DMS79 (cell line): ENCODE measurements at regions not wholly inside any gene's neighbourhood (a gene's known extent, or its start where the extent isn't known, plus 50 kb on each side); places are given as distances from the start of the nearest gene placed in this dataset.

Source experiments
- DNase-seq: peaks from one replicate; lab custom pipeline; 2025; lab: John Stamatoyannopoulos, UW

DNA sequence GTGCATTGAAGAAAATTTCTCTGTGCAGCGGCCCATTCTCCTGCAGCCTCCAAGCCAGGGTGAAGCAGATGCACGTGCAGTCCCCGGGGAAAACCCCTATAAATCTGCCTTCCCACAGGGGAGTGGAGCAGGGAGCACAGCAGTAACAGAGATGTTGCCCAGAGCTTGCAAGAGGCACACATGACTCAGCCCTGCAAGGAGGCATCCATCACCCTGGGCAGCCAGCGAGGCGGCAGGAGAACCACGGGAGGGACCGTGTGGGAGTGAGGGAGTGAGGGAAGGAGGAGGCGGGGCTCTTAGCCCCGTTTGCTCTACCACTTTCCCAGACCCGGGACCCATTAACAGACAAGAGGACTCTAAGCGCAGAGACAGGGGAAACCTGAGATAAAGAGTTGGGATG is 96.2 kb upstream of the ARAP3 start:
- DNase-seq: no peak

DNA sequence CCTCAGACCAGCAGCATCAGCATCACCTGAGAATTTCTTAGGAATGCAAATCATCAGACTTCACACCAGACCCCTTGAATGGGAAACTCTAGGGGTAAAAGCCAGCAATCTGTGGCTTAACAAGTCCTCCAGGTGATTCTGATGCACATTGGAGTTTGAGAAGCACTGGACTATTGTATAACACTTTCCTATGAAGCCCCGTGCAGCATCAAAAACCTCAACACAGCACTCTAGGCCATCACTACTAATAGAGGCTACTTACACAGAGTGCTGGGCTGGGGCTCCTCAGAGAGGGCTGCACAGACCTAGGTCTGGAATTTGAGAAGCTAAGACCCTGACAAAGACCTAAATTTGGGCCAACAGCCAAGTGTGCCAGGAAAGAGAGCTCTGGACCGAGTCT is 95.7 kb upstream of the ARAP3 start:
- no peak for DNase-seq

DNA sequence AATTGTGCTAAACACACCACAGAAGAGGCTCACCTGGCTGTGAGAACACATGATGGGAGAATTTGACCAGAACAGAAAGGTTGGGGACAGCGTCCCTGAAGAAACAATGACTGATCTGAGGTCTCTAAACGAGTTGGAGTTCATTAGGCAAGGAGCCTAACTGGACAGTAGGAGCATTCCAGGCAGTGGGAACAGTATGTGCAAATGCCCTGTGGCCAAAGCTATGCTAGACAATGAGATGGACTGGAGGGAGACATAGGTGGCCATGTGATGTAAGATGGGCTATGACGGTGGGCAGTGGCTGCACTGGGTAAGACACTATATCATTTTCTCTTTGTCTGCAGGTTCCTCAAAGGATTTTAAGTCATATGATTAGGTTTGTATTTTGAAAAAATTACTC is 95.1 kb upstream of the ARAP3 start:
- no peak for DNase-seq

DNA sequence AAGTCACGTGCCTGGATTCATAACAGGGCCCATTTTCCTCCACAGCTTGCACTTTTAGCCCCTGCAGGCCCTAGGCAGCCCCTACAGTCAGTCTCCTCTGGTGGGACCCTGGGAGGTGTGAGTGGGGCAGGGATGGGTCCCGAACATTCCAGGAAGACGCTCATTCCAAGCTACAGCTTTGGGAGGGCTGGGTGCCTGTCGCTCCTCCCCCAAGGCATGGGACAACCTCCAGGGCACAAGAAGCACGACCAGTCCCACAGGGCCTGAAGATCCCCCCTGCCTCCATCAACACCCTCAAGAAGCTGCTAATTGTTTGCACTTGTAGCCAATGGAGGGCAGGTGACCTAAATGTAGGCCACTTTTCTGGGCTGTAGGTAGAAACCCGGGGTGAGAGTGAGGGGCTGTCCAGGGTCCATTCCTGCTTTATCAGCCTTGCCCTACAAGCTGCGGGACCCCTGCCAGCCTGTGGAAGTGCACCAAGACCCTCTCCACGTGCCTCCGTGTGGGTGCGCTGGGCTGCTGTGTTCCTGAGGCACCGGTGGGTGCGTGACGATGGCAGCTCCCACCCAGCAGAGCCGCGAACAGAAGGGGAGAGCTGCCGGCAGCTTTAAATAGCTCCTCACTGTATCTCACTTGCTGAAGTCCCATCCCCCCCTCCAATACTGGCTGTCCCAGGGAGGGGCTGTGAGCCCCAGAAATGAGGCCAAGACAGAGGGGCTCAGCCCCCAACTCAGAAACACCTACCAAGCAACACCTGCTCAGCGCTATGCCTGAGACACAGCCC is 91.9 kb upstream of the ARAP3 start:
- no peak for DNase-seq

DNA sequence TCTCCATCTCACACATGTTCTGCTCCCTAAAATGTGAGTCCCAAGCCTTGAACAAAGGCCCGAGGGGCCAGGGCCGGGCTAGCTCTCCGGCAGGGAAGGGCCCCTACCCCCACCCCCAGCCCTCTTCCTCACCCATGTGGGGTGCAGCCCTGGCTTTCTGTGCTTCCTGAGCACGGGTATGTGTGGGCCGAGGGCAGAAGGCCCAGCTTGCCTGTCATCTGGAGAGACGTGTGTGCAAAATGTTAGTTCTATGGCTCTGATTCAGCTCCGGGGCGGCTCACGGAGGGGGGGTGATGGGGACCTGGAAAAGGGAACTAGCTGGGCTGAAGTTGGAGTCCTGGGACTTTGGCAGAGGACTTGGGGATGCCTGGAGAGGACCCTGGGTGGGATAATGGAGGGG is 90.3 kb upstream of the ARAP3 start:
- no peak for DNase-seq

DNA sequence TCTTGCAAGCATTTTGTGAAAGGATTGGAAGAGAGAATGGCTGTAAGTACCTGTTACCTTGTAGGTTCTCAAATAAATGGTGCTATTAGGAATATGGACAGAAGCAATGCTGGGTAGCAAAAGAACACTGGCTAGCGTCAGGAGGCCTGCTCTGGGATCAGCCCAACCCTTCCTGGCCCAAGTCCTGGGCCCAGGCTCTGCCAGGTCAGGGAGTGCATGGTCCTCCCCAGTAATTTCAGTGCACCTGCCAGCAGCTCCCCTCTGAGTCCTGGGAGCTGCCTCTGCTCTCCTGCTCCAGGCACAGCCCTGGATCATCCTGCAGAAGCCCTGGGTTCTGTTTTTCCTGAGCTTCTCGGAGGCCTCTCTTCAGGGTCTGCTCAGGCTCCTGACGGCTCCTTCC is 89.5 kb upstream of the ARAP3 start:
- no peak for DNase-seq

DNA sequence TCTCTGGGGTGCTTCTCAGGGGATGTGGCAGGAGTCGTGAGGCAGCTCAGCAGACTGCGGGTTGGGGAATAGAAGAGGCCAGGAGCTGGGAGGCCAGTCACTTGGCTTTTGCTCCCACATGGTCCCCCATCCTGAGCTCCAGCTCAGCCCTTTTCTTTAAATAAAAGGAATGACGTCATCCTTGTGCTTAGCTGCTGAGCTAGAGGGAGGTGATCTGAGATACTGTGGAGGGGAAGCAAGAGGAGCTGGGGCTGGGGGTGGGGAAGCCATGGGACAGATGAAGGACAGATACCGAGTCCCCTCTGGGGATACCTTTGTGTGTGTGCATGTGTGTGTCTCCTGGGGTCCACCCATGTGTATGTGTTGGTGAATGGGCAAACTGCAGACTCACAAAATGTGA is 89.0 kb upstream of the ARAP3 start:
- no peak for DNase-seq

DNA sequence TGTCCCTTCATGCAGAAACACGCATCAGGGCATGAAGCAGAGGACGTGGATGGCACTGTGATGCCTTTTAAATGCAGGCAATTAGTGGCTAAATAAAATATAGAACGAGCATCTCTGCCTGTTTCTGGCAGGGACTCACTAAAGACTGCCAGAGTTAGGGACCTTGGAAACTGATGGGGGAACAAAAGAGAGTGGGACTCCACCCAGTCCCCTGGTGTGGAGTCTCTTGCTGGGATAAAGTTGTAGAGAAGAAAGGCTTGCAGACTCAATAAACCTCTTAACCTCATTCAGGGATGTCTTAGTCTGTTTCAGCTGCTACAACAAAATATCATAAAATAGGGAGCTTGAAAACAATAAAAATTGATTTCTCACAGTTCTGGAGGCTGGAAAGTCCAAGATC is 87.6 kb upstream of the ARAP3 start:
- no peak for DNase-seq

DNA sequence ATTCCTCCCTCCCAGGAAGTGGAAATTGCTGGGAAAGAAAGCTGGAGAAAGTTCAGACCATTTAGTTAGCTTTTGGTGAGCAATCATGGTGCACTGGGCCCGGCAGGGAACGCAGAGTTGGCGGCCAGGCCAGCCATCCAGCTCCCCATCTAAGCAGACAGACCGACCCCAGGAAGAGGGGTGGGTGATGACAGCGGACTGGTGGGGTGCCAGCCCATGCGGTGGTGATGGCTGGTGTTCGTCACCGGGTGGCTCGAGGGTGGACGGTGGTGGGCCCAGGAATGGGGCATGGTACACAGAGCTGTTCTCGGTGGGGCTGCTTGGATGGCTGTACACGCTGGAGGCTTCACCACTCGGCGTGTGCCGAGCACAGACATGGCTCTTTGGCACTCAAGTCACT is 85.6 kb upstream of the ARAP3 start:
- no peak for DNase-seq

DNA sequence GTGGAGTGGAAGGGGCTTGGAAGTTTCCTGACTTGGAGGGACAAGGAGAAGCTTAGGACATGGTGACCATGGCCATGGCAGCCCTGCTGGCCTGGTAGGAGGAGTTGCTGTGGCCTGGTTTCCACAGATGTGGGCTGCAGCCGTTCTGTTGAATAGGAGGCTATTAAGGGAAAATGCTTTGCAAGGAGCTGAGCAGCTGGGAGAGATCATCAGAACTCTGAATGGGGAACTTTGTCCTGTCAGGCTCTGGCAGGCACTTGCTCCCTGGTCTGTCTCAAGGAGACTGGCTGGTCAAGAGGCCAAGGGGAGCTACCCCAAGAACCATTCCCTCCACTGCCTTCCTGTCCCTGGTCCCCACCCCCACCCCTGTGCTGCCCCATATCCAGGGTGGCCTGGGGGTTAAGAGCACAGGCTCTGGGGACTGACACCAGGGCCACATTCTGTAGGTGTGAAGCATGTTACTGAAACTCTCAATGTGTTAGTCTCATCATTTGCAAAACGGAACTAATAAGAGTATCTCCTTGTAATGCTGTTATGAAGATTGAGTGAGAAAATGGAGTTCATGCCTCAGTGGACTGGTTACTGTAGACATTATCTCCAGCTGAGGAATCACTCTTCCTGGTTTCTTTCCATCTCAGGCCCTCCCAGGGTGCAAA is 84.0 kb upstream of the ARAP3 start:
- DNase-seq: no peak

DNA sequence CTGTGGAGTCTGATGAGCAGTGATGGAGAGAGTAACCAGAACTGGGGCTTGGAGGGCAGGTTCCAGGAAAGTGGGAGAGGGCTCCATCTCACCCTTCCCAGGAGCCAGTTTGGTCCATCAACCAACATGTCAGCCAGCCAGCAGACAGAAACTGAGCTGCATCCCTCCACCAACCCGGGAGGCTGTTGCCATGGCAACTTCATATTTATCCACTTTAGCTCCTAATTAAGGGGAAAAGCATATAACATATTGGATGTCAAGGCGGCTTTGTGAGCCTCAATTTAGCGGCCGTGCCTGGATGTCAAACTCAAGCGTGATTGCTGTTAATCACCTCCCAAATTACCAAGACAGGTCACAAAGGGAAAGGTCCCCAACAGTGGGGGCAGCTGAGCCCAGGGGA is 81.5 kb upstream of the ARAP3 start:
- DNase-seq: no peak

DNA sequence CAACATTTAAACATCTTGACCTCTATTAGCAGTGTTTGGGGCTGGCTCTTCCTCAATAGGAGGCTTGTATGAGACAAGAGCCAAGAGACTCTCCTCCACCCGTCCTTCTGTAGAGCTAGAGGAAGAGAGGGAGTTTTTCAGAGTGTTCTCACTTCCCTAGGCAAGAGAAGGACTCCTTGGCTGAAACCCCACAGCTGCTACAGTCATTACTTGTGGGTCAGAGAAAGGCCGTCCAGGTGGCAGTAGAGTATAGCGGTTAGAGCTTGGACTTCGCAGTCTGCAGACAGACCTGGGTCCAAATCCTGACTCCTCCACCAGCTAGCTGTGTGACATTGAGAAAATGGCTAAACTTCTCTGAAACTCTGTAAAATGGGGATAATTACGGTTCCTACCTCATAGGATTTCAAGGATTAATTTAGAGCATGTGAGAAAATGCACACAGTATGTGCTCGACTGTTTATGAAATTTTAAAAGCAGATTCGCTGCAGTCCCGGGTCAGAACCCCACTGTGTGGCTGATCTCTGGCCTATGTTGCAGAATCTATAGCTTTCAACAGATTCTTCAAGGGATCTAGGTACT is 80.8 kb upstream of the ARAP3 start:
- no peak for DNase-seq

DNA sequence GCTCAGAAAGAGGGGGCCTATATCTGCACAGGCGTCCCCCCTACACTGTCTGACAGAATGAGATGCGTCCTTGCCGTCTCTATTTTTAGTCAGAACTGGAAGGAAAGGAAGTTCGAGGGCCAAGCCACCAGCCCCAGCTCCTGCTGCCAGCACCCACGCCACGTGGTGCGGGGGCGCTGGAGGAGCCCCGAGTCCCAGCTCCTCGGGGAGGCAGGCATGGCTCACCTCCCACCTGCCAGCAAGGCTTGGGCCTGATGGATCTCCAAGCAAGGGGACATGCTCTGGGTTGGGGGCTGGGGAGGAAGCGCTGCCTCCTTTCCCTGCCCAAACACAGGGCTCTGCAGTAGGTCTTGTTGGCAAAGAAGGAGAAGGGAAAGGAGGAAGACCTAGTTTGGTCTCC is 80.3 kb upstream of the ARAP3 start:
- DNase-seq: no peak

DNA sequence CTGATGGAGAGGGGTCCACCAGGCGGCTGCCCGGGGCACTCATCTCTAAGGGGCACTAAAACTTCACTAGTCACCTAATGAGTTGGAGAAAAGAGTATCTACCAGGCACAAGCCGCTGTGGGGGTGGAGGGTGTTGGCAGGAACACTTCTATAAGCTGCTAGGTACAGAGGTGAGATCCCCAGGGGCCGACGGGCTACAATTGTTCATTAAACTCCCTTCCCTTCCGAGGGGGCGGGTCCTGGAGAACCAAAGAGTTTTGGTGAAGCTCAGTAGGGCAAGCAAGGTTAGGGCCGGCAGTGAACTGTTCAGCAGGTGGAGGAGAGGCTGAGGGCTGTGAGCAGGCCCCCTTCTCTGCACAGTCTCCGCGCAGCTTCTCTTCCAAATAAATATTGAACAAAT is 78.7 kb upstream of the ARAP3 start:
- DNase-seq: no peak

DNA sequence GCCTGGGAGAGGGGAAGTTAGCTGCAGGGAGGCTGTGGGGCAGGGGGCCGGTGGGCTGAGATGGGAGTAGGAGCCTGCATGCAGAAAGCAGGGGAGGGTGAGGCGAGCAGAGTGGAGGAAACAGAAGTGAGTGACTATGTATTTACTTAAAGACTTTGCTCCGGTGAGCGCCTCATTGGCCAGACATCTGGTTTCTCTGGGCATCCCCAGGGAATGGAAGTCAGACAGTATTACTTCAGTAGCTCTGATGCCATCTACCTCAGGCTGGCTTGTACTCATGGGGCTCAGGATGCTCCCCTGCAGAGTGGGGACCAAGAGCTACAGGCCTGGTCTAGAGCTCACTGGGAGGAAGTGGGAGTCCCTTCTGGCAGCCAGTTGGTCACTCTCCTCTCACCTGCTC is 78.2 kb upstream of the ARAP3 start:
- DNase-seq: no peak

DNA sequence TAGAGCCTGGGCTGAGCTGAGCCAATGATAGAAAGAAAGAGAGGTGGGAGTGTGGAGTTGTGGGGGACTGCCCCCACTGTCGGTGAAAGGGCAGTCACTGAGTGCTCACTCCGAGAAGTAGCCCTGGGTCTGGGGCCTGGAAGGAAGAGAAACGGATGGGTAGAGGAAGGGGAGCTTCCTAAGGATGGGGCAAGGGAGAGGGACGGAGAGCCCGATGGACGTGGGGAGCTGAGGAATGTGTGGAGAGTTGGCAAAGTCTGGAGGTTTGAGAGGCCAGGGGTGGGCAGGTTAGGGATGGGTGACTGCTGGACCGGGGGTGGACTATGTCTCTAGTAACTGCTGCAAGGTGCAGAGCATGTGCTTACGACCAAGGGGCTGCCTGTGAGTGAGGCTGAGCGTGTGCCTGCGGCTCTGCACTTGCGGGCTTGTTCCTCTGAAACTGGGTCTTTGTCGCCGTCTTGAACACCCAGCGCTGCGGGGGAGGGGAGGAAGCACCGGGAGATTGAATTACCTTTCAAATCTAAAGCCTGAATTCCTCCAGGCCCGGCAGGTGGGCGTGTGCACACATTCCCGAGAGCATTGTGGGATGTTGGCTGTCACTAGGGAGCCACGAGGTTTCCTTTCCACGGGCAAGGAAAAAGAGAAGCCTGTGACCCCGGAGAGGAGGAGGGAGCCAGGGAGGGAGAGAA is 76.4 kb upstream of the ARAP3 start:
- DNase-seq: no peak

DNA sequence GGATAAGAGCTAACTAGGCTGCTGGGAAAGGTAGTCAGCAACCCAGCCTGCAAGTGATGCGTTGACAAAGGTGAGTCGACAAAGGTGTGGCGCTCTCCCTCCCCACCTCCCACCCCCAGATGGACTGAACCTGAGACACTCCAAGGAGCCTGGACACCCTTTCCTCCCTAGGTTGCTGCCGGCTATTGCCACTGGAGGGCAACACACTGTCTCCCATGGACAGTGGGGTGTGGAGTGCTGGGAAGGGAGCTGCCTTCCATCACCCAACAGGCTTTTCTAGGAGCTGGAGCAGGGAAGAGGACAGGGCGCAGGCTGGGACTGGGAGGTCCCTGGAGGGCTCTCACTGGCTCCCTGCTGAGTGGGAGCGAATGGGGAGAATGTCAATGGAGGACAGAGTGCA is 75.4 kb upstream of the ARAP3 start:
- no peak for DNase-seq

DNA sequence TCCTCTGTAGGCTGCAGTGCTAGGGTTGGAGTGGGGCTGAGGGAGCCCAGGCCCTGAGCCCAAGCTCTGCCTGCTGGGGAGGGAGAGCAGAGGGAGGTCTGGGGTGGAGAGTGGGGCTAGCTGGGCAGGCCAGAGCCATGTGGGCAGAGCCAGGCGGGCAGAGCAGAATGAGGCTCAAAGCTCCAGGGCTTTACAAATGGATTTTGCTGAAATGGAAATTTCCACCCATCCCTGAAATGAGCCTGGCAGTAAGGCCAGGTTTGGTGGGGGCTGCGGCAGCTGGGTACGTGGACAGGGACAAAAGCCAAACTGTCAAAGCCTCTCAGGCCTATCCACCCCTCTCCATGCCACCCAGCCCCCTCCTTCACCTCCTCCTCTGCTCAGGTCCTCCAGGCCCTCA is 74.2 kb upstream of the ARAP3 start:
- no peak for DNase-seq

DNA sequence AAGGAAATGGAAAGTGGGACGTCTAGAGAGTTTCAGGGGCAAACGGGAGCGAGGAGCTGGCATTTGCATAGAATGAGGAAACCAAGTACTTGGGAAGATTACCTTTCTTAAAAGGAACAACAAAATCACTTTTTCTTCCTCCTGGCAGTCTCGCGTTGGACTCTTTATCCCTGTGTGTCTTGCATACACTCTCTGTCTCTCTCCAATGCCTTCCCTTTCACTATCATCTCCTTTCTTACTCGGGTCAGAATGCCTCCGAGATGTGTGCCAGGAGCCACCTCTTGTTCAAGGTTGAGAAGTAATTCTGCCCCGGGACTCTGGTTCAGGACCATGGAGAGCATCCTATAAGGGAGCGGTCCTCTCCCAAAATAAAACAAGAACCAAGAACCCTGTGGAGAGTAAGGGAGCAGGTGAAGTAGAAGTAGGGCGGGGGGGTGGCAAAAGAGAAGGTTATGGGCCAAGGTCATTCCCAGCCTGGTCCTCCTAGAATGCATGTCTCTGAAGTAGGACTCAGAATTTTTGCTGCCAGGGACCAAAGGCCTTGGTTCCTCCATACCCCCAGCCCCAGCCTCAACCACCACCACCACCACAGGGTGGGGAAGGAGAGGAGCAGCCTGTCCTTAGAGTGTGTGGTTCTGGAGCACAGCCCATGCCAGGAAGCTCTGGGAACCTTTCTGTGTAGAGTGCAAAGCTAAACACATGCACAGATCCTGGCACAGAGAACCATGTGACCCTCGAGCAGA is 72.1 kb upstream of the ARAP3 start:
- no peak for DNase-seq

DNA sequence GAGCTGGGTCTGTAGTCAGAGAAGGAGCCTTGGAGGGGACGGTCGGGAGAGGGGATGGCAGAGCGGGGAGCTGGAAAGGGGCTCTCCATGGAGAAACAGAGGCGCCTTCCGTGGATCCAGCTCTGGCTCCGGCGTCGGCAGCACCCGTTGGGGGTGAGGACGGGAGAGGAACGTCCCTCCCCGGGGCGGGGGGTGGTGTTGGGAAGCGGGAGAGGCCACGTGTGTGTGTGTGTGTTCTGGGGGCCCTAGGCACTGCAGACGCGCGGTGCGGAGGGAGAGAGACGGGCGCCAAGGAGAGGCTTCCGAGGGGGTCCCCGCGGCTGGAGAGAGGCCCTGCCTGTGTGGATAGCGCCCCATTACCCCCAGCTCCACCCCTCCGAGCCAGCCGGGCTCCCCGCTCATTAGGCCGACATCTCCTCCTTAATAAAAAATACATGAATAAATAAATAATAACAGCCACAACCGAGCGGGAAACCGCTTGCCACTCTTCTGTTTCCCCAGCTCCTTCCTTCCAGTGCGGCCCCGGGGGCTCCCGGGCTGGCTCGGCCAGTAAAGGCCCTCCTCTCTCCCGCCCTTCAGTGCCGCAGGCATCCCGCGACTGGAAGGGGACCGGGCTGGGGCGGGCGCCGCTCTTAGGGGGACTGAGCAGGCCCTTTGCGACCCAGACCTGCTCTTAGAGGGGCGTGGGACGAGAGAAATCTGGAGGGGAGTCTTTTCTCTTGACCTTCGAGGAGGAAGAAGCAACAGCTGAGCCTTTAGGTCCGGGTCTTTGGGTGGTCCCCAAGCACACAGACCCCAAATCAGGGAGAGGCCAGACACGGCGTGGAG is 71.3 kb upstream of the ARAP3 start:
- DNase-seq: no peak
